Ovary (tissue), 7 donors: ENCODE measurements at regions not wholly inside any gene's neighbourhood (a gene's known extent, or its start where the extent isn't known, plus 50 kb on each side); places are given as distances from the start of the nearest gene placed in this dataset.

Experiments used
- DNase-seq, 5 donors: peaks; one replicate each; pipeline ENCODE4 v3.0.0-alpha.2; 2019 to 2020
- H3K27ac ChIP-seq, 2 donors: fragments of 200-600 bp; one replicate each; pipeline versions ENCODE4 v1.5.1 to v1.8.0; 2019 to 2022
- H3K27me3 ChIP-seq: fragments of 200-600 bp; one replicate; pipeline ENCODE4 v1.8.0; 2022
- H3K36me3 ChIP-seq: fragments of 200-600 bp; sonication (generic); one replicate; pipeline ENCODE4 v1.5.1; 2019
- H3K4me1 ChIP-seq: one replicate; pipeline ENCODE4 v1.8.1; 2013; ENCODE audit warnings: mild to moderate bottlenecking, moderate library complexity; ENCODE audit not compliant: insufficient read depth
- H3K4me3 ChIP-seq: fragments of 200-600 bp; sonication (generic); one replicate; pipeline ENCODE4 v1.5.1; 2017
- H3K9me3 ChIP-seq, 2 donors: fragments of 200-600 bp in 1 of 2; sonication (generic) in 1 of 2; one replicate each; pipeline versions ENCODE4 v1.5.1 to v1.8.1; 2013 to 2019; ENCODE audit warnings: mild to moderate bottlenecking in 1 of 2, moderate library complexity in 1 of 2
- CTCF ChIP-seq, 3 donors: fragments of 450-650 bp in 2 of 3; fragments of 200-600 bp in 1 of 3; IDR thresholded peaks; one replicate each; pipeline versions ENCODE4 v1.5.1 to v1.8.0; 2016 to 2022; ENCODE audit warnings: antibody characterized with exemption in 3 of 3, mild to moderate bottlenecking in 1 of 3
- EP300 ChIP-seq: sonication (generic); formaldehyde crosslinking; IDR thresholded peaks from one replicate; pipeline ENCODE4 v1.6.1; 2017; ENCODE audit warnings: antibody characterized with exemption
- POLR2A ChIP-seq: fragments of 450-650 bp; IDR thresholded peaks from one replicate; pipeline ENCODE4 v1.6.1; 2017; ENCODE audit warnings: antibody characterized with exemption, mild to moderate bottlenecking, moderate library complexity
- WGBS, 3 donors: extraction: QIAGEN DNeasy Blood & Tissue Kit in 1 of 3; methylation state at CpG; one replicate each; pipeline versions ENCODE4 v1.1.5 to v1.1.7; 2013 to 2017; 5-methylcytosine and 5-hydroxymethylcytosine counted together
- intact Hi-C, 4 donors: fragments of 100-400 bp; cut with DNase I; formaldehyde crosslinking; loops; one replicate each; pipeline versions ENCODE4 v1.11.0 to v1.15.1; 2022 to 2023
- donor health status: DM: no; HTN: no; CAD: no; lungs with moderate emphysema.
- donor health status: DM: no; HTN: no; CAD: no.
- donor health status: Bipolar disorder and iron deficiency.
- donor health status: DM: no; HTN: no; CAD: no.
- donor health status: DM: yes; HTN: yes; CAD: no.

- intact Hi-C loops, result no loop called here
These were observed 103.2 kb downstream of the TBX5 start for GRCh38 chr12:114302606-114303315.

GRCh38 chr12:114302117-114302516, 103.8 kb downstream of the TBX5 start:
- Histone ChIP-seq H3K36me3 (no peaks in the 10 kb centered on the region), H3K4me1 (no peaks in the 10 kb centered on the region), H3K27ac (no peak overlapping the region), H3K9me3 (no peaks in the 10 kb centered on the region), H3K4me3 (no peak overlapping the region), H3K27me3 (no peaks in the 10 kb centered on the region)
- intact Hi-C loops, result no loop called here
- TF ChIP-seq POLR2A (no peak), EP300 (no peak)
- no peak for DNase-seq
- 4 to 8% (median 5%) methylated on average over 8 of the region's 8 CpGs for WGBS, 3 donors

More at GRCh38 chr12:114302606-114303315, 103.2 kb downstream of the TBX5 start:
- 51 to 70% (median 52%) methylated on average over 6 of the region's 6 CpGs for WGBS, 3 donors
- no peaks in the 10 kb centered on the region for H3K9me3 ChIP-seq
- H3K27ac ChIP-seq, result no peak overlapping the region
- no peaks in the 10 kb centered on the region for H3K36me3 ChIP-seq
- no peak overlapping the region for H3K4me3 ChIP-seq
- DNase-seq, result no peak
- H3K27me3 ChIP-seq, result no peaks in the 10 kb centered on the region
- no peaks in the 10 kb centered on the region for H3K4me1 ChIP-seq
- TF ChIP-seq POLR2A (no peak), EP300 (no peak), CTCF (IDR thresholded peaks at IDR 0.05) (no peak)

GRCh38 chr12:114294303-114294685, 111.7 kb downstream of the TBX5 start:
- intact Hi-C loops, result no loop called here
- Histone ChIP-seq H3K4me3 (no peak overlapping the region), H3K9me3 (no peaks in the 10 kb centered on the region), H3K36me3 (no peaks in the 10 kb centered on the region), H3K4me1 (no peaks in the 10 kb centered on the region), H3K27me3 (no peaks in the 10 kb centered on the region), H3K27ac (no peak overlapping the region)
- WGBS, 3 donors, result 81 to 83% (median 83%) methylated on average over 3 of the region's 3 CpGs
- no peak for DNase-seq
- TF ChIP-seq POLR2A (no peak), EP300 (no peak), CTCF (IDR thresholded peaks at IDR 0.05) (no peak)

GRCh38 chr12:114293571-114294302, 112.2 kb downstream of the TBX5 start:
- Histone ChIP-seq H3K27ac (no peak overlapping the region), H3K4me3 (no peak overlapping the region), H3K9me3 (no peaks in the 10 kb centered on the region), H3K4me1 (no peaks in the 10 kb centered on the region), H3K36me3 (no peaks in the 10 kb centered on the region), H3K27me3 (no peaks in the 10 kb centered on the region)
- intact Hi-C loops, result no loop called here
- TF ChIP-seq CTCF (IDR thresholded peaks at IDR 0.05), result no peak
- TF ChIP-seq POLR2A, result no peak
- no peak for TF ChIP-seq EP300
- no peak for DNase-seq
- WGBS, 3 donors, result 57 to 83% (median 63%) methylated on average over 2 of the region's 2 CpGs

- Histone ChIP-seq H3K4me3 (no peak overlapping the region), H3K27me3 (no peaks in the 10 kb centered on the region), H3K4me1 (no peaks in the 10 kb centered on the region), H3K36me3 (no peaks in the 10 kb centered on the region), H3K9me3 (no peaks in the 10 kb centered on the region), H3K27ac (no peak overlapping the region)
- intact Hi-C loops, result no loop called here
- TF ChIP-seq POLR2A (no peak), CTCF (IDR thresholded peaks at IDR 0.05) (no peak), EP300 (no peak)
- WGBS, 3 donors, result 65 to 81% (median 65%) methylated on average over 3 of the region's 3 CpGs
- DNase-seq, result no peak
These were observed 112.9 kb downstream of the TBX5 start for GRCh38 chr12:114293073-114293472.
